ENCODE measurements at regions not wholly inside any gene's neighbourhood (a gene's known extent, or its start where the extent isn't known, plus 50 kb on each side); places are given as distances from the start of the nearest gene placed in this dataset.
"Not testable (repeated sequence)": the region's sequence is repeated elsewhere in the genome, so short reads cannot be mapped to it uniquely, and the experiment has no call there.

- no peaks in the 10 kb centered on the region for H3K36me3 ChIP-seq
- no peak for DNase-seq
- no peaks in the 10 kb centered on the region for H3K27me3 ChIP-seq
- H3K4me3 ChIP-seq (ENCODE audit: low read depth, low read length), result no peak overlapping the region
- TF ChIP-seq CTCF (IDR thresholded peaks at IDR 0.05; ENCODE audit: low read depth, low read length), result no peak
- H3K4me1 ChIP-seq, result no peaks in the 10 kb centered on the region
- H3K9me3 ChIP-seq, result no peaks in the 10 kb centered on the region
Measured at GRCh38 chr1:72986591-72987290, 704.4 kb upstream of the NEGR1 start.

- H3K27me3 ChIP-seq; H3K4me3 ChIP-seq (ENCODE audit: low read depth, low read length); DNase-seq; H3K4me1 ChIP-seq; H3K9me3 ChIP-seq; H3K36me3 ChIP-seq: not testable (repeated sequence)
Measured at GRCh38 chr1:72985024-72985423, 702.7 kb upstream of the NEGR1 start.

- not testable (repeated sequence) for H3K4me3 ChIP-seq (ENCODE audit: low read depth, low read length); H3K36me3 ChIP-seq; DNase-seq; H3K4me1 ChIP-seq; H3K27me3 ChIP-seq; H3K9me3 ChIP-seq
Measured at GRCh38 chr1:72983011-72983410, 700.7 kb upstream of the NEGR1 start.

- no peaks in the 10 kb centered on the region for H3K4me1 ChIP-seq
- DNase-seq, result no peak
- no peaks in the 10 kb centered on the region for H3K9me3 ChIP-seq
- H3K27me3 ChIP-seq, result no peaks in the 10 kb centered on the region
- H3K4me3 ChIP-seq (ENCODE audit: low read depth, low read length), result no peak overlapping the region
- no peaks in the 10 kb centered on the region for H3K36me3 ChIP-seq
- TF ChIP-seq CTCF (IDR thresholded peaks at IDR 0.05; ENCODE audit: low read depth, low read length), result no peak
Measured at GRCh38 chr1:72969461-72969860, 687.1 kb upstream of the NEGR1 start.

GRCh38 chr1:72954943-72955342 lies 672.6 kb upstream of the NEGR1 start:
- TF ChIP-seq CTCF (IDR thresholded peaks at IDR 0.05; ENCODE audit: low read depth, low read length), result no peak
- no peaks in the 10 kb centered on the region for H3K4me1 ChIP-seq
- DNase-seq, result no peak
- no peaks in the 10 kb centered on the region for H3K9me3 ChIP-seq
- H3K27me3 ChIP-seq, result no peaks in the 10 kb centered on the region
- H3K36me3 ChIP-seq, result no peaks in the 10 kb centered on the region
- no peak overlapping the region for H3K4me3 ChIP-seq (ENCODE audit: low read depth, low read length)

GRCh38 chr1:72950900-72951299 lies 668.6 kb upstream of the NEGR1 start:
- H3K4me1 ChIP-seq; DNase-seq; H3K4me3 ChIP-seq (ENCODE audit: low read depth, low read length); H3K36me3 ChIP-seq; H3K9me3 ChIP-seq; H3K27me3 ChIP-seq: not testable (repeated sequence)

- H3K27me3 ChIP-seq, result no peaks in the 10 kb centered on the region
- H3K4me3 ChIP-seq (ENCODE audit: low read depth, low read length), result no peak overlapping the region
- H3K36me3 ChIP-seq, result no peaks in the 10 kb centered on the region
- DNase-seq, result no peak
- TF ChIP-seq CTCF (IDR thresholded peaks at IDR 0.05; ENCODE audit: low read depth, low read length), result no peak
- no peaks in the 10 kb centered on the region for H3K9me3 ChIP-seq
- H3K4me1 ChIP-seq, result no peaks in the 10 kb centered on the region
Measured at GRCh38 chr1:72946903-72947499, 664.7 kb upstream of the NEGR1 start.
